ENCODE measurements at regions not wholly inside any gene's neighbourhood (a gene's known extent, or its start where the extent isn't known, plus 50 kb on each side); places are given as distances from the start of the nearest gene placed in this dataset.

GRCh38 chr14:89674936-89675335, 257.9 kb upstream of the FOXN3 start:
- no peaks in the 10 kb centered on the region for H3K9me3 ChIP-seq
- H3K4me3 ChIP-seq: no peak overlapping the region
- no peaks in the 10 kb centered on the region for H3K27me3 ChIP-seq
- TF ChIP-seq CTCF (IDR thresholded peaks at IDR 0.05): no peak
- TF ChIP-seq POLR2AphosphoS5 (IDR thresholded peaks at IDR 0.05; ENCODE audit: insufficient read depth in 1 of 2, low read depth in 1 of 2): no peak
- no peak for TF ChIP-seq POLR2A (IDR thresholded peaks at IDR 0.05)
- no peak overlapping the region for H3K27ac ChIP-seq
- no peak for DNase-seq (ENCODE audit: extremely low spot score in 2 of 2)
- H3K4me1 ChIP-seq: no peaks in the 10 kb centered on the region
- no peaks in the 10 kb centered on the region for H3K36me3 ChIP-seq
- intact Hi-C loops (cut with DNase I): no loop called here

- Histone ChIP-seq H3K9me3 (no peaks in the 10 kb centered on the region), H3K4me1 (no peaks in the 10 kb centered on the region), H3K27me3 (no peaks in the 10 kb centered on the region), H3K27ac (no peak overlapping the region), H3K4me3 (no peak overlapping the region), H3K36me3 (no peaks in the 10 kb centered on the region)
- intact Hi-C loops (cut with DNase I): no loop called here
- TF ChIP-seq CTCF (IDR thresholded peaks at IDR 0.05) (no peak), POLR2AphosphoS5 (IDR thresholded peaks at IDR 0.05; ENCODE audit: insufficient read depth in 1 of 2, low read depth in 1 of 2) (no peak), POLR2A (IDR thresholded peaks at IDR 0.05) (no peak)
- no peak for DNase-seq (ENCODE audit: extremely low spot score in 2 of 2)
Observed at GRCh38 chr14:89674240-89674639, 257.2 kb upstream of the FOXN3 start.

GRCh38 chr14:89673512-89674225, 256.6 kb upstream of the FOXN3 start:
- H3K4me3 ChIP-seq: no peak overlapping the region
- no peaks in the 10 kb centered on the region for H3K9me3 ChIP-seq
- TF ChIP-seq POLR2AphosphoS5 (IDR thresholded peaks at IDR 0.05; ENCODE audit: insufficient read depth in 1 of 2, low read depth in 1 of 2) (no peak), POLR2A (IDR thresholded peaks at IDR 0.05) (no peak), CTCF (IDR thresholded peaks at IDR 0.05) (no peak)
- no peak for DNase-seq (ENCODE audit: extremely low spot score in 2 of 2)
- no peaks in the 10 kb centered on the region for H3K36me3 ChIP-seq
- no peaks in the 10 kb centered on the region for H3K27me3 ChIP-seq
- intact Hi-C loops (cut with DNase I): no loop called here
- no peaks in the 10 kb centered on the region for H3K4me1 ChIP-seq
- no peak overlapping the region for H3K27ac ChIP-seq

GRCh38 chr14:89672636-89673511, 255.8 kb upstream of the FOXN3 start:
- no peak for TF ChIP-seq POLR2A (IDR thresholded peaks at IDR 0.05)
- no peak for TF ChIP-seq CTCF (IDR thresholded peaks at IDR 0.05)
- TF ChIP-seq POLR2AphosphoS5 (IDR thresholded peaks at IDR 0.05; ENCODE audit: insufficient read depth in 1 of 2, low read depth in 1 of 2): no peak

GRCh38 chr14:89669193-89669592, 252.2 kb upstream of the FOXN3 start:
- no peak for TF ChIP-seq CTCF (IDR thresholded peaks at IDR 0.05)
- no peak for TF ChIP-seq POLR2A (IDR thresholded peaks at IDR 0.05)
- no peak for TF ChIP-seq POLR2AphosphoS5 (IDR thresholded peaks at IDR 0.05; ENCODE audit: insufficient read depth in 1 of 2, low read depth in 1 of 2)
- Histone ChIP-seq H3K27me3 (no peaks in the 10 kb centered on the region), H3K9me3 (no peaks in the 10 kb centered on the region), H3K27ac (no peak overlapping the region), H3K36me3 (no peaks in the 10 kb centered on the region), H3K4me3 (no peak overlapping the region), H3K4me1 (no peaks in the 10 kb centered on the region)
- no peak for DNase-seq (ENCODE audit: extremely low spot score in 2 of 2)
- intact Hi-C loops (cut with DNase I): no loop called here

More at GRCh38 chr14:89672636-89673511, 255.8 kb upstream of the FOXN3 start:
- Histone ChIP-seq H3K4me1 (no peaks in the 10 kb centered on the region), H3K27ac (no peak overlapping the region), H3K36me3 (no peaks in the 10 kb centered on the region), H3K9me3 (no peaks in the 10 kb centered on the region), H3K4me3 (no peak overlapping the region), H3K27me3 (no peaks in the 10 kb centered on the region)
- intact Hi-C loops (cut with DNase I): no loop called here
- DNase-seq (ENCODE audit: extremely low spot score in 2 of 2): no peak

Measured in vagina (tissue), 2 donors.